SK-N-SH (cell line): ENCODE measurements at regions not wholly inside any gene's neighbourhood (a gene's known extent, or its start where the extent isn't known, plus 50 kb on each side); places are given as distances from the start of the nearest gene placed in this dataset.
"Not testable (repeated sequence)": the region's sequence is repeated elsewhere in the genome, so short reads cannot be mapped to it uniquely, and the experiment has no call there.

Experiments used
- CTCF ChIA-PET: fragments of 300-600, 350-600 bp; formaldehyde crosslinking; extraction: SDS; loops from one replicate; lab custom pipeline; 2021; lab: Yijun Ruan, JAX
- POLR2A ChIA-PET: fragments of 350-600 bp; sonication (Branson Sonifier 250); formaldehyde crosslinking; extraction: SDS; loops from one replicate; lab custom pipeline; 2020; ENCODE audit warnings: antibody characterized with exemption, inconsistent platforms; lab: Yijun Ruan, JAX
- DNase-seq: peaks from one replicate; pipeline ENCODE4 v3.0.0; 2012
- H2AFZ ChIP-seq: fragments of 200-600 bp; sonication (generic); 2 replicates; pipeline ENCODE4 v1.8.1; 2016; ENCODE audit warnings: antibody characterized with exemption, mild to moderate bottlenecking, low read depth
- H3F3A ChIP-seq: fragments of 200-600 bp; sonication (generic); replicated peaks from 2 replicates; pipeline ENCODE3; 2016; ENCODE audit warnings: antibody characterized with exemption, mild to moderate bottlenecking; ENCODE audit not compliant: insufficient read depth
- H3K27ac ChIP-seq, 2 experiments: fragments of 200-500 bp in 1 of 2; fragments of 200-600 bp in 1 of 2; sonication (Bioruptor generic) in 1 of 2; sonication (generic), shearing (Covaris generic) in 1 of 2; 2 replicates each; pipeline versions ENCODE4 v1.5.1 to v1.6.1; 2014 to 2016; ENCODE audit warnings: low read depth in 2 of 2, inconsistent platforms in 1 of 2, low read length in 1 of 2, mild to moderate bottlenecking in 1 of 2, mixed read lengths in 1 of 2
- H3K27me3 ChIP-seq: fragments of 200-600 bp; sonication (generic), shearing (Covaris generic); 2 replicates; pipeline ENCODE4 v1.6.1; 2016; ENCODE audit warnings: mixed run types; ENCODE audit not compliant: insufficient read depth
- H3K36me3 ChIP-seq, 2 experiments: fragments of 200-500 bp in 1 of 2; fragments of 200-600 bp in 1 of 2; sonication (Bioruptor generic) in 1 of 2; sonication (generic) in 1 of 2; replicated peaks in 1 of 2; 2 replicates each; pipeline versions ENCODE3 to v1.5.1; 2014 to 2016; ENCODE audit warnings: low read length in 1 of 2, mild to moderate bottlenecking in 1 of 2; ENCODE audit not compliant: insufficient read depth in 2 of 2, control insufficient read depth in 1 of 2
- H3K4me1 ChIP-seq, 2 experiments: fragments of 200-500 bp in 1 of 2; fragments of 200-600 bp in 1 of 2; sonication (Bioruptor generic) in 1 of 2; sonication (generic), shearing (Covaris generic) in 1 of 2; 2 replicates each; pipeline versions ENCODE4 v1.5.1 to v1.6.1; 2014 to 2016; ENCODE audit warnings: low read depth in 1 of 2, low read length in 1 of 2, mixed run types in 1 of 2; ENCODE audit not compliant: insufficient read depth in 2 of 2, control insufficient read depth in 1 of 2
- H3K4me2 ChIP-seq: fragments of 200-600 bp; sonication (generic), shearing (Covaris generic); 2 replicates; pipeline ENCODE4 v1.6.1; 2017; ENCODE audit warnings: mixed run types
- H3K4me3 ChIP-seq, 2 experiments: fragments of 200-500 bp in 1 of 2; fragments of 200-600 bp in 1 of 2; sonication (Bioruptor generic) in 1 of 2; sonication (generic), shearing (Covaris generic) in 1 of 2; 2 replicates each; pipeline versions ENCODE4 v1.5.1 to v1.8.1; 2014 to 2016; ENCODE audit warnings: low read depth in 2 of 2, inconsistent platforms in 1 of 2, low read length in 1 of 2, mild to moderate bottlenecking in 1 of 2, mixed read lengths in 1 of 2, moderate library complexity in 1 of 2
- H3K79me2 ChIP-seq: fragments of 200-600 bp; sonication (generic); 2 replicates; pipeline ENCODE4 v1.8.1; 2017; ENCODE audit warnings: mild to moderate bottlenecking; ENCODE audit not compliant: insufficient read depth
- H3K9ac ChIP-seq: fragments of 200-600 bp; sonication (generic); 2 replicates; pipeline ENCODE4 v1.6.1; 2017; ENCODE audit warnings: mixed run types
- H3K9me2 ChIP-seq: fragments of 200-600 bp; sonication (generic); 2 replicates; pipeline ENCODE4 v1.6.1; 2017; ENCODE audit warnings: mixed run types
- H3K9me3 ChIP-seq: fragments of 200-600 bp; sonication (generic); 2 replicates; pipeline ENCODE4 v1.6.1; 2017; ENCODE audit warnings: mixed run types, mild to moderate bottlenecking, moderate library complexity
- H4K20me1 ChIP-seq: fragments of 200-600 bp; sonication (generic); 2 replicates; pipeline ENCODE4 v1.6.1; 2017; ENCODE audit warnings: mild to moderate bottlenecking, mixed run types; ENCODE audit not compliant: insufficient read depth
- CHD2 ChIP-seq: fragments of 150-350 bp; IDR thresholded peaks from 2 replicates; pipeline ENCODE4 v1.6.1; 2018; ENCODE audit warnings: low read length; ENCODE audit not compliant: partially characterized antibody
- EP300 ChIP-seq, 2 experiments: IDR thresholded peaks; 2 replicates each; pipeline versions ENCODE4 v1.4.0 to v1.6.1; 2012; ENCODE audit warnings: borderline replicate concordance in 1 of 2, low read depth in 1 of 2, low read length in 1 of 2
- FOXM1 ChIP-seq: IDR thresholded peaks from 2 replicates; pipeline ENCODE4 v1.4.0; 2012; ENCODE audit warnings: low read depth, mild to moderate bottlenecking
- GABPA ChIP-seq: IDR thresholded peaks from 2 replicates; pipeline ENCODE4 v1.4.0; 2012; ENCODE audit warnings: low read depth, mild to moderate bottlenecking
- GATA2 ChIP-seq: sonication (generic); formaldehyde crosslinking; IDR thresholded peaks from 2 replicates; pipeline ENCODE4 v1.5.0; 2020; ENCODE audit warnings: mild to moderate bottlenecking, missing genetic modification reagents
- MXI1 ChIP-seq: IDR thresholded peaks from 2 replicates; pipeline ENCODE4 v1.6.1; 2012; ENCODE audit warnings: mild to moderate bottlenecking, low read depth, low read length, improper control_type of control experiment
- NRF1 ChIP-seq: IDR thresholded peaks from 2 replicates; pipeline ENCODE4 v1.6.1; 2012; ENCODE audit warnings: low read depth, mild to moderate bottlenecking, low read length
- RCOR1 ChIP-seq: fragments of 150-350 bp; IDR thresholded peaks from 2 replicates; pipeline ENCODE4 v1.6.1; 2017; ENCODE audit warnings: antibody characterized with exemption, low read length
- RFX5 ChIP-seq: IDR thresholded peaks from 2 replicates; pipeline ENCODE4 v1.6.1; 2012; ENCODE audit warnings: mild to moderate bottlenecking, improper control_type of control experiment, low read length
- SIN3A ChIP-seq: IDR thresholded peaks from 2 replicates; pipeline ENCODE4 v1.6.1; 2012; ENCODE audit warnings: low read depth, mild to moderate bottlenecking, low read length, moderate library complexity, borderline replicate concordance
- TAF1 ChIP-seq: IDR thresholded peaks from 2 replicates; pipeline ENCODE4 v1.6.1; 2012; ENCODE audit warnings: low read depth, mild to moderate bottlenecking, low read length, moderate library complexity, borderline replicate concordance
- TCF12 ChIP-seq: IDR thresholded peaks from 2 replicates; pipeline ENCODE4 v1.4.0; 2012
- whole genome bisulfite sequencing: methylation state at CpG from one replicate; pipeline ENCODE4 v1.1.6; 2017; ENCODE audit warnings: low lambda C conversion rate; 5-methylcytosine and 5-hydroxymethylcytosine counted together
- TF ChIP-seq, protein P1 (sequence below): IDR thresholded peaks from 2 replicates; pipeline ENCODE4 v1.4.0; 2012; ENCODE audit warnings: low read depth, borderline replicate concordance
- TF ChIP-seq, protein P2 (sequence below): IDR thresholded peaks from 2 replicates; pipeline ENCODE4 v1.6.1; 2012; ENCODE audit warnings: mild to moderate bottlenecking, low read depth, low read length, moderate library complexity
- TF ChIP-seq, protein P3 (sequence below): fragments of 150-350 bp; IDR thresholded peaks from 2 replicates; pipeline ENCODE4 v1.6.1; 2017; ENCODE audit warnings: antibody characterized with exemption, low read length, low read depth, borderline replicate concordance

DNA sequence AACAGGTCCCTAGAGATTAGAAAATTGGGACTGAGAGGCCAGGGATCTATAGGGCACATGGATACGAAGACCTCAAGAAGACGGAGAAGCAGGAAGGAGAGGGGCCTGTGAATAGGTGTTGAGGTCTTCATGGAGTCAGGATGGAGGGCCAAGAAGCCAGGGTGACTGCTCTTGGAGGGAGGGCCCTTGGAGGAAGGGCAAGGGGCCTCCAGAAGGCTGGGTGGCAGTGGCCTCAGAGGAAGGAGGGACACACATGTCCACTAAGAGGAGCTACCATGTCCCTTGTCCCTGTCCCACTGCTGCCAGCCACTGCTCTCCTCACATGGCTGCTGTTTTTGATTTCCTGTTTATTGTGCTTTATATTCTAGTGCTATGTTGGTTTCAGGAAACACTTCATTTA lies 589.5 kb upstream of the B3GAT1 start:
- no peak for TF ChIP-seq TCF12
- TF ChIP-seq RFX5, result no peak
- no peak for TF ChIP-seq CHD2
- H3K9ac ChIP-seq, result no peak overlapping the region

DNA sequence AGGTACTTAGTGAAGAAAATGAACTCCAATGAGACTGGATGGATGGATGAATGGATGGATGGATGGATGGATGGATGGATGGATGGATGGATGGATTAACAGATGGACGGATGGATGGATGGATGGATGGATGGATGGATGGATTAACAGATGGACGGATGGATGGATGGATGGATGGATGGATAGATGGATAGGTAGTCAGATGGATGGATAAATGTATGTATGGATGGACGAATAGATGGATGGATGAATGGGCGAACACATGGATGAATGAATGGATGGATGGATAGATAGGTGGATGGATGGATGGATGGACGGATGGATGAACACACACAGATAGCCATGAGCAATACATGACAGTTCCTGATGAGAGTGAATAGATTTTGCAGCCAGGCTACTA lies 589.0 kb upstream of the B3GAT1 start:
- DNase-seq, H3K4me3 ChIP-seq, H3K9me3 ChIP-seq, H3F3A ChIP-seq, POLR2A ChIA-PET, H3K4me2 ChIP-seq, H3K36me3 ChIP-seq, CTCF ChIA-PET, H2AFZ ChIP-seq, H3K79me2 ChIP-seq, H3K9ac ChIP-seq, H4K20me1 ChIP-seq, H3K27me3 ChIP-seq, H3K27ac ChIP-seq, H3K9me2 ChIP-seq: not testable (repeated sequence)
- H3K4me1 ChIP-seq, result peaks cover 0 to 45% of the 10 kb centered on the region in 2 experiments; a peak in 2 of 4 replicates
- 8% methylated on average over 5 of the region's 5 CpGs for WGBS

More for the DNA sequence above, 589.5 kb upstream of the B3GAT1 start:
- Histone ChIP-seq H3K27ac (peak overlapping the region in 1 of 2 experiments; percentile 65; a peak in 1 of 4 replicates), H4K20me1 (no peaks in the 10 kb centered on the region), H3K9me2 (no peaks in the 10 kb centered on the region), H3K27me3 (no peaks in the 10 kb centered on the region), H3K4me3 (no peak overlapping the region), H3F3A (no peaks in the 10 kb centered on the region), H3K4me2 (no peak overlapping the region), H2AFZ (no peak overlapping the region), H3K79me2 (no peaks in the 10 kb centered on the region), H3K9me3 (no peaks in the 10 kb centered on the region), H3K4me1 (peaks cover 0 to 50% of the 10 kb centered on the region in 2 experiments; a peak in 2 of 4 replicates), H3K36me3 (no peaks in the 10 kb centered on the region)
- no peak for DNase-seq
- 30% methylated on average over 2 of the region's 2 CpGs for WGBS
- CTCF ChIA-PET, result interaction anchor here (1.4 kb wide), 1 partner anchor 33 kb away, joined by 3 read pairs; no protein-coding TSS in a partner anchor
- POLR2A ChIA-PET, result no interaction called here

DNA sequence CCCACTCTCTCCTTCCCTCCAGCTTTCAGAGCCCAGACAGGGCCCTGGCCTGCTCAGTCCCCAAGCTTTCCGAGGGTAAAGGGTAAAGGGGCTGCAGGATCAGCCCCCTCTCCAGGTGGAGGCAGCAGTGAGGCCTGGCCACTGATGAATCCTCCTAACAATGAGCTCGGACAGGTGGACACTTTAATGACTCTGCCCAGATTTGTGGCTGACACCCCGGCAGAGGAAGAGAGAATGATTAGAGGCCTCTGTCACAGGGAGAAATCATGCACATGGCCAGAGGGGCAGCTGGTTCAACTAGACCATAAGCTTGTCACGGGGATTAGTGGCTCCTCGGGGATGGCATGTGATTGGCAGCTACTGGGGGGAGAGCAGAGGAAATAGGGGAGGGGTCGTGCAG lies 587.5 kb upstream of the B3GAT1 start:
- H3K27me3 ChIP-seq, result no peaks in the 10 kb centered on the region
- H3K9me2 ChIP-seq, result no peaks in the 10 kb centered on the region
- no peaks in the 10 kb centered on the region for H4K20me1 ChIP-seq
- H3F3A ChIP-seq, result no peaks in the 10 kb centered on the region
- H3K27ac ChIP-seq, result peak overlapping the region in 1 of 2 experiments; percentile 73; a peak in 2 of 4 replicates
- peaks cover 0 to 30% of the 10 kb centered on the region in 2 experiments; a peak in 2 of 4 replicates for H3K4me1 ChIP-seq
- H3K4me3 ChIP-seq, result no peak overlapping the region
- DNase-seq, result no peak
- no peaks in the 10 kb centered on the region for H3K9me3 ChIP-seq
- no peak for TF ChIP-seq SIN3A
- no peak for TF ChIP-seq GABPA
- TF ChIP-seq FOXM1, result no peak
- TF ChIP-seq, protein P1, sequence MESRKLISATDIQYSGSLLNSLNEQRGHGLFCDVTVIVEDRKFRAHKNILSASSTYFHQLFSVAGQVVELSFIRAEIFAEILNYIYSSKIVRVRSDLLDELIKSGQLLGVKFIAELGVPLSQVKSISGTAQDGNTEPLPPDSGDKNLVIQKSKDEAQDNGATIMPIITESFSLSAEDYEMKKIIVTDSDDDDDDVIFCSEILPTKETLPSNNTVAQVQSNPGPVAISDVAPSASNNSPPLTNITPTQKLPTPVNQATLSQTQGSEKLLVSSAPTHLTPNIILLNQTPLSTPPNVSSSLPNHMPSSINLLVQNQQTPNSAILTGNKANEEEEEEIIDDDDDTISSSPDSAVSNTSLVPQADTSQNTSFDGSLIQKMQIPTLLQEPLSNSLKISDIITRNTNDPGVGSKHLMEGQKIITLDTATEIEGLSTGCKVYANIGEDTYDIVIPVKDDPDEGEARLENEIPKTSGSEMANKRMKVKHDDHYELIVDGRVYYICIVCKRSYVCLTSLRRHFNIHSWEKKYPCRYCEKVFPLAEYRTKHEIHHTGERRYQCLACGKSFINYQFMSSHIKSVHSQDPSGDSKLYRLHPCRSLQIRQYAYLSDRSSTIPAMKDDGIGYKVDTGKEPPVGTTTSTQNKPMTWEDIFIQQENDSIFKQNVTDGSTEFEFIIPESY, result no peak
- TF ChIP-seq RFX5, result no peak
- TF ChIP-seq, protein P2, sequence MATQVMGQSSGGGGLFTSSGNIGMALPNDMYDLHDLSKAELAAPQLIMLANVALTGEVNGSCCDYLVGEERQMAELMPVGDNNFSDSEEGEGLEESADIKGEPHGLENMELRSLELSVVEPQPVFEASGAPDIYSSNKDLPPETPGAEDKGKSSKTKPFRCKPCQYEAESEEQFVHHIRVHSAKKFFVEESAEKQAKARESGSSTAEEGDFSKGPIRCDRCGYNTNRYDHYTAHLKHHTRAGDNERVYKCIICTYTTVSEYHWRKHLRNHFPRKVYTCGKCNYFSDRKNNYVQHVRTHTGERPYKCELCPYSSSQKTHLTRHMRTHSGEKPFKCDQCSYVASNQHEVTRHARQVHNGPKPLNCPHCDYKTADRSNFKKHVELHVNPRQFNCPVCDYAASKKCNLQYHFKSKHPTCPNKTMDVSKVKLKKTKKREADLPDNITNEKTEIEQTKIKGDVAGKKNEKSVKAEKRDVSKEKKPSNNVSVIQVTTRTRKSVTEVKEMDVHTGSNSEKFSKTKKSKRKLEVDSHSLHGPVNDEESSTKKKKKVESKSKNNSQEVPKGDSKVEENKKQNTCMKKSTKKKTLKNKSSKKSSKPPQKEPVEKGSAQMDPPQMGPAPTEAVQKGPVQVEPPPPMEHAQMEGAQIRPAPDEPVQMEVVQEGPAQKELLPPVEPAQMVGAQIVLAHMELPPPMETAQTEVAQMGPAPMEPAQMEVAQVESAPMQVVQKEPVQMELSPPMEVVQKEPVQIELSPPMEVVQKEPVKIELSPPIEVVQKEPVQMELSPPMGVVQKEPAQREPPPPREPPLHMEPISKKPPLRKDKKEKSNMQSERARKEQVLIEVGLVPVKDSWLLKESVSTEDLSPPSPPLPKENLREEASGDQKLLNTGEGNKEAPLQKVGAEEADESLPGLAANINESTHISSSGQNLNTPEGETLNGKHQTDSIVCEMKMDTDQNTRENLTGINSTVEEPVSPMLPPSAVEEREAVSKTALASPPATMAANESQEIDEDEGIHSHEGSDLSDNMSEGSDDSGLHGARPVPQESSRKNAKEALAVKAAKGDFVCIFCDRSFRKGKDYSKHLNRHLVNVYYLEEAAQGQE, result no peak
- TF ChIP-seq NRF1, result no peak
- TF ChIP-seq EP300 (IDR thresholded peaks at IDR 0.05; ENCODE audit: borderline replicate concordance in 1 of 2, low read depth in 1 of 2, low read length in 1 of 2), result 0 out of 4 replicates have a peak, but pooled peaks of 1 of the 2 experiments have one; percentile 17
- no peak for TF ChIP-seq RCOR1
- TF ChIP-seq TAF1, result no peak
- TF ChIP-seq MXI1, result 0 out of 2 replicates have a peak, but pooled peaks have one; percentile 21
- TF ChIP-seq, protein P3, sequence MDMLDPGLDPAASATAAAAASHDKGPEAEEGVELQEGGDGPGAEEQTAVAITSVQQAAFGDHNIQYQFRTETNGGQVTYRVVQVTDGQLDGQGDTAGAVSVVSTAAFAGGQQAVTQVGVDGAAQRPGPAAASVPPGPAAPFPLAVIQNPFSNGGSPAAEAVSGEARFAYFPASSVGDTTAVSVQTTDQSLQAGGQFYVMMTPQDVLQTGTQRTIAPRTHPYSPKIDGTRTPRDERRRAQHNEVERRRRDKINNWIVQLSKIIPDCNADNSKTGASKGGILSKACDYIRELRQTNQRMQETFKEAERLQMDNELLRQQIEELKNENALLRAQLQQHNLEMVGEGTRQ, result no peak
- TF ChIP-seq TCF12, result no peak
- no peak for TF ChIP-seq GATA2
- ChIA-PET CTCF (interaction anchor here (0.8 to 1.5 kb wide), 6 partner anchors 26 to 613 kb away, joined by 3 to 4 read pairs (median 3); no protein-coding TSS in a partner anchor), POLR2A (no interaction called here)
- WGBS, result 11% methylated on average over 5 of the region's 6 CpGs
- H3K9ac ChIP-seq, result no peak overlapping the region
- H3K4me2 ChIP-seq, result no peak overlapping the region
- no peak overlapping the region for H2AFZ ChIP-seq
- no peaks in the 10 kb centered on the region for H3K79me2 ChIP-seq
- no peaks in the 10 kb centered on the region for H3K36me3 ChIP-seq
